Spleen (tissue), 11 donors: ENCODE measurements at regions not wholly inside any gene's neighbourhood (a gene's known extent, or its start where the extent isn't known, plus 50 kb on each side); places are given as distances from the start of the nearest gene placed in this dataset.

Source experiments
- DNase-seq: peaks from one replicate; pipeline ENCODE4 v3.0.0-alpha.2; 2020
- H3K27ac ChIP-seq, 8 donors: fragments of 200-600 bp; sonication (generic) in 7 of 8; 1 replicate in 4 of 8; 2 replicates in 4 of 8; pipeline versions ENCODE4 v1.5.0 to v1.8.0; 2016 to 2021; ENCODE audit warnings: inconsistent platforms in 4 of 8, mild to moderate bottlenecking in 4 of 8, moderate library complexity in 1 of 8
- H3K27me3 ChIP-seq, 7 donors: fragments of 200-600 bp; sonication (generic) in 6 of 7; replicated peaks in 1 of 7; 1 replicate in 4 of 7; 2 replicates in 3 of 7; pipeline versions ENCODE4 v1.5.0 to v1.8.0; 2016 to 2021; ENCODE audit warnings: inconsistent platforms in 3 of 7, mild to moderate bottlenecking in 1 of 7
- H3K36me3 ChIP-seq, 6 donors: fragments of 200-600 bp; sonication (generic) in 5 of 6; 1 replicate in 4 of 6; 2 replicates in 2 of 6; pipeline versions ENCODE4 v1.5.0 to v1.8.0; 2016 to 2021; ENCODE audit warnings: inconsistent platforms in 2 of 6
- H3K4me1 ChIP-seq, 6 donors: fragments of 200-600 bp; sonication (generic) in 5 of 6; 1 replicate in 3 of 6; 2 replicates in 3 of 6; pipeline versions ENCODE4 v1.5.0 to v1.8.0; 2016 to 2021; ENCODE audit warnings: inconsistent platforms in 3 of 6
- H3K4me3 ChIP-seq, 8 donors: fragments of 200-600 bp; sonication (generic) in 7 of 8; 1 replicate in 4 of 8; 2 replicates in 4 of 8; pipeline versions ENCODE4 v1.5.0 to v1.8.0; 2016 to 2021; ENCODE audit warnings: inconsistent platforms in 4 of 8, mild to moderate bottlenecking in 4 of 8, moderate library complexity in 2 of 8
- H3K9me3 ChIP-seq, 8 donors: fragments of 200-600 bp; sonication (generic) in 7 of 8; 1 replicate in 4 of 8; 2 replicates in 4 of 8; pipeline versions ENCODE4 v1.5.0 to v1.8.0; 2016 to 2021; ENCODE audit warnings: inconsistent platforms in 4 of 8
- CTCF ChIP-seq, 11 experiments: fragments of 200-600 bp in 7 of 11; fragments of 450-650 bp in 4 of 11; sonication (generic) in 4 of 11; IDR thresholded peaks in 8 of 11; conservative IDR thresholded peaks in 3 of 11; 1 replicate in 7 of 11; 2 replicates in 4 of 11; pipeline versions ENCODE4 v1.4.0 to v1.8.0; 2016 to 2021; ENCODE audit warnings: antibody characterized with exemption in 11 of 11, inconsistent platforms in 4 of 11, mild to moderate bottlenecking in 1 of 11
- POLR2A ChIP-seq, 3 donors: fragments of 450-650 bp; IDR thresholded peaks; one replicate each; pipeline ENCODE4 v1.5.1; 2017; ENCODE audit warnings: antibody characterized with exemption in 3 of 3, mild to moderate bottlenecking in 1 of 3
- POLR2AphosphoS5 ChIP-seq, 3 donors: sonication (generic); formaldehyde crosslinking; IDR thresholded peaks; one replicate each; pipeline ENCODE4 v1.5.1; 2017; ENCODE audit warnings: antibody characterized with exemption in 3 of 3
- WGBS, 5 donors: extraction: QIAGEN DNeasy Blood & Tissue Kit in 3 of 5; methylation state at CpG; one replicate each; pipeline versions ENCODE4 v1.1.5 to v1.1.7; 2013 to 2018; 5-methylcytosine and 5-hydroxymethylcytosine counted together
- intact Hi-C: fragments of 100-400 bp; cut with DNase I; formaldehyde crosslinking; loops from one replicate; pipeline ENCODE4 v1.15.0; 2023; ENCODE audit warnings: low total_unique reads
- donor health status: healthy with polysubstance abuse.
- donor health status: DM: no; HTN: no; CAD: no; lungs with moderate emphysema.
- donor health status: DM: no; HTN: no; CAD: no.
- donor health status: Bipolar disorder and iron deficiency.
- donor health status: healthy.
- donor health status: DM: no; HTN: no; CAD: no.
- donor health status: DM: yes; HTN: yes; CAD: no.

DNA sequence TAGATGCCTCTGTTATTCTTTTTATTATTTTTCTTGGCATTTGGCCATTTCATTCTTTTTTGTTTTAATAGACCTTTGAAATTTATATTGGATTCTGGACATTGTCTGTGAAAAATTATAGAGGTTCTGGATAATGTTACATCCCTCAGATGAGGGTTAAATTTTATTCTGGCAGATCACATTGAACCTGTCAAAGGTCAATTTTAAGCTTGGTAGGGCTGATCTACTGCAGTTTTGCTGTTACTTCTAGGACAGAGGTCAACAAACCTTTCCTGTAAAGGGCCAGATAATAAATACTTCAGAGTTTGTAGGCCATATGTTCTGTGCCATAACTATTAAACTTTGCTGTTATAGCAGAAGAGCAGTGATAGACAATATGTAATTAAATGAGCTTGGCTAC is 318.9 kb upstream of the DPPA4 start:
- TF ChIP-seq POLR2AphosphoS5 (IDR thresholded peaks at IDR 0.05) = no peak
- no peaks in the 10 kb centered on the region for H3K27me3 ChIP-seq
- no peak overlapping the region for H3K27ac ChIP-seq
- H3K4me1 ChIP-seq = no peaks in the 10 kb centered on the region
- intact Hi-C loops = no loop called here
- peaks cover 0 to 39% (median 21%) of the 10 kb centered on the region in 8 donors for H3K9me3 ChIP-seq
- no peak for DNase-seq
- H3K4me3 ChIP-seq = no peak overlapping the region
- no peaks in the 10 kb centered on the region for H3K36me3 ChIP-seq

DNA sequence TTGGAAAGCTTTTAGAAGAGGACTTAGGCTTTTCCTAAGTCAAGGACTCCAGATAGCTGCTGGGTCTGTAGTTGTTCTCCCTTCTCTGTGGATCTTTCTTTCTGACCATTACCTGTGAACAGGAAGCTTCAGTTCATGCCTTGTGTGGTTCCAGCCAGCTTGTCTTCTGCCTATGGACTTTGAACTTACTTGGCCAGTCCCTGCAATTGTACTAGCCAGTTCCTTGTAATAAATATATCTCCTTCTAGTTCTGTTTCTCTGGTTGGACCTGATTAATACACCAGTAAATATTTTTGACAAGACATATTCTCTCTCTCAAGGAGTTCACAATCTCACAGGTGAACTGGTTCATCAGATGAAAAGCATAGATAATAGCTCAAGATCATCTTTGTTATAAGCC is 341.3 kb upstream of the DPPA4 start:
- Histone ChIP-seq H3K36me3 (no peaks in the 10 kb centered on the region), H3K4me3 (no peak overlapping the region), H3K4me1 (no peaks in the 10 kb centered on the region), H3K27ac (no peak overlapping the region), H3K27me3 (no peaks in the 10 kb centered on the region), H3K9me3 (no peaks in the 10 kb centered on the region)
- TF ChIP-seq CTCF (IDR thresholded peaks at IDR 0.05 in 8 of 11, conservative IDR thresholded peaks at IDR 0.05 in 3 of 11) = no peak
- no peak for TF ChIP-seq POLR2A (IDR thresholded peaks at IDR 0.05)
- no peak for TF ChIP-seq POLR2AphosphoS5 (IDR thresholded peaks at IDR 0.05)
- no peak for DNase-seq
- intact Hi-C loops = no loop called here

DNA sequence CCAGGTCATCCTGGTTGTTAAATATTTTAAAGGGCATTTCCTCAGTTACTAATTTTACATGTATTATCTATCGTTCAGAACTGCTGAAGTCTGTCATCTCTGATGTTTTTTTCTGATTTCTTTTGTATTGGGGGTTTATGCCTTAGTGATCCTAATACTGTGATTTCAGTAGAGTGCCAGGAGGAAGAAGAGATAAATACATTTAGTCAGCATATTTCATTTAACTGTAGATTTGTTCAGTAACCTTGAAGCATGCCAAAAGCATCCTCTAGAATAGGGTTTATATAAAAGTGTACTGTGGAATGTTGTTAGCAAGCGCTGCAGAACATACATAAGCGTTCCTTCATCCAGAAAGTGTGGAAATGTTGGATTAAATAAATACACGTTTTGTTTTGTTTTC is 342.3 kb upstream of the DPPA4 start:
- no peaks in the 10 kb centered on the region for H3K27me3 ChIP-seq
- intact Hi-C loops = no loop called here
- WGBS, 5 donors = 65 to 84% (median 72%) methylated on average over 4 of the region's 4 CpGs
- H3K9me3 ChIP-seq = no peaks in the 10 kb centered on the region
- H3K4me1 ChIP-seq = no peaks in the 10 kb centered on the region
- DNase-seq = no peak
- TF ChIP-seq POLR2A (IDR thresholded peaks at IDR 0.05) (no peak), POLR2AphosphoS5 (IDR thresholded peaks at IDR 0.05) (no peak), CTCF (IDR thresholded peaks at IDR 0.05 in 8 of 11, conservative IDR thresholded peaks at IDR 0.05 in 3 of 11) (no peak)
- no peak overlapping the region for H3K27ac ChIP-seq
- H3K4me3 ChIP-seq = no peak overlapping the region
- H3K36me3 ChIP-seq = no peaks in the 10 kb centered on the region

- no peaks in the 10 kb centered on the region for H3K27me3 ChIP-seq
- intact Hi-C loops = no loop called here
- no peak overlapping the region for H3K27ac ChIP-seq
- no peak for DNase-seq
- TF ChIP-seq POLR2A (IDR thresholded peaks at IDR 0.05) = no peak
- no peak for TF ChIP-seq POLR2AphosphoS5 (IDR thresholded peaks at IDR 0.05)
- TF ChIP-seq CTCF (IDR thresholded peaks at IDR 0.05 in 8 of 11, conservative IDR thresholded peaks at IDR 0.05 in 3 of 11) = no peak
- H3K9me3 ChIP-seq = peaks cover 0 to 6% (median 0%) of the 10 kb centered on the region in 8 donors
- no peaks in the 10 kb centered on the region for H3K36me3 ChIP-seq
- H3K4me3 ChIP-seq = no peak overlapping the region
- no peaks in the 10 kb centered on the region for H3K4me1 ChIP-seq
Measured at GRCh38 chr3:109683746-109684145, 346.4 kb upstream of the DPPA4 start.
